ENCODE measurements at regions not wholly inside any gene's neighbourhood (a gene's known extent, or its start where the extent isn't known, plus 50 kb on each side); places are given as distances from the start of the nearest gene placed in this dataset.

DNA sequence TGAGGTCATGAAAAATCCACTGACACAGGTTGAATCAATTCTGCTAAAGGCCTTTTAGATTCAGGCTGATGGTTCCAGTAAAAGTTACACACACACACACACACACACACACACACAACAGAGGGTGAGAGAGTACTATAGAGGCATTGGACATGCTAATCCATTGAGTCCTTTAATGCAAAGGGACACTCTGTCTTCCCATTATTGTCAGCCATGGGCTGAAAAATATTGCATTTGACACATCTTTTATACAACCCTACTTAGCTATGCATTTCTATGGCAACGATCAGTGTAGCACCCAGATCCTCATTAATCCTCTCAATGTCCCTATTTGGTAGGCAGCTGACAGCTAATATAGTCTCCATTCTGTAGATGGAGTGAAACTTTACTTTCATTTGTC, 440.8 kb upstream of the RGPD4 start:
- Histone ChIP-seq H3K4me2 (ENCODE audit: low read length) (no peak overlapping the region), H3K27ac (ENCODE audit: low read length) (no peak overlapping the region), H3K9me3 (ENCODE audit: insufficient read depth, low read length) (no peaks in the 10 kb centered on the region), H3K36me3 (replicated peaks; ENCODE audit: low read depth, low read length) (no peaks in the 10 kb centered on the region), H3K9ac (ENCODE audit: low read length) (no peak overlapping the region), H3K79me2 (ENCODE audit: low read length) (no peaks in the 10 kb centered on the region), H3K4me3 (ENCODE audit: low read length) (no peak overlapping the region), H3K4me1 (ENCODE audit: low read length) (0 out of 2 replicates have a peak, but pooled peaks cover 2% of the 10 kb centered on the region), H4K20me1 (ENCODE audit: insufficient read depth, low read length) (no peaks in the 10 kb centered on the region), H3K27me3 (ENCODE audit: low read depth, low read length) (no peaks in the 10 kb centered on the region), H2AFZ (ENCODE audit: low read depth, low read length) (no peak overlapping the region)
- TF ChIP-seq, protein P1, sequence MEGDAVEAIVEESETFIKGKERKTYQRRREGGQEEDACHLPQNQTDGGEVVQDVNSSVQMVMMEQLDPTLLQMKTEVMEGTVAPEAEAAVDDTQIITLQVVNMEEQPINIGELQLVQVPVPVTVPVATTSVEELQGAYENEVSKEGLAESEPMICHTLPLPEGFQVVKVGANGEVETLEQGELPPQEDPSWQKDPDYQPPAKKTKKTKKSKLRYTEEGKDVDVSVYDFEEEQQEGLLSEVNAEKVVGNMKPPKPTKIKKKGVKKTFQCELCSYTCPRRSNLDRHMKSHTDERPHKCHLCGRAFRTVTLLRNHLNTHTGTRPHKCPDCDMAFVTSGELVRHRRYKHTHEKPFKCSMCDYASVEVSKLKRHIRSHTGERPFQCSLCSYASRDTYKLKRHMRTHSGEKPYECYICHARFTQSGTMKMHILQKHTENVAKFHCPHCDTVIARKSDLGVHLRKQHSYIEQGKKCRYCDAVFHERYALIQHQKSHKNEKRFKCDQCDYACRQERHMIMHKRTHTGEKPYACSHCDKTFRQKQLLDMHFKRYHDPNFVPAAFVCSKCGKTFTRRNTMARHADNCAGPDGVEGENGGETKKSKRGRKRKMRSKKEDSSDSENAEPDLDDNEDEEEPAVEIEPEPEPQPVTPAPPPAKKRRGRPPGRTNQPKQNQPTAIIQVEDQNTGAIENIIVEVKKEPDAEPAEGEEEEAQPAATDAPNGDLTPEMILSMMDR (IDR thresholded peaks at IDR 0.05; ENCODE audit: low read depth, low read length), result no peak

DNA sequence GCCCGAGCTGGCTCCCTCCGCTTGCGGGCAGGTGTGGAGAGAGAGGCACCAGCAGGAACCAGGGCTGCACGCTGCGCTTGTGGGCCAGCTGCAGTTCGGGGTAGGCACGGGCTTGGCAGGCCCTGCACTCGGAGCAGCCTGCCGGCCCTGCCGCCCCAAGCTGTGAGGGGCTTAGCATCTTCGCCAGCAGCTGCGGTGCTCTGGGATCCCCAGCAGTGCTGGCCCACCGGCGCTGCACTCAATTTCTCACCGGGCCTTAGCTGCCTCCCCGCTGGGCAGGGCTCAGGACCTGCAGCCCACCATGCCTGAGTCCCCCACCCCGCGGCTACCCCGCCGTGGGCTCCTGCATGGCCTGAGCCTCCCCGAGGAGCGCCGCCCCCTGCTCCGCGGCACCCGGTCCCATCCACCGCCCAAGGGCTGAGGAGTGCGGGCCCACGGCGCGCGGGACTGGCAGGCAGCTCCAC, 434.4 kb upstream of the RGPD4 start:
- H3K36me3 ChIP-seq (replicated peaks; ENCODE audit: low read depth, low read length), result no peaks in the 10 kb centered on the region
- H3K4me1 ChIP-seq (ENCODE audit: low read length), result 0 out of 2 replicates have a peak, but pooled peaks cover 2% of the 10 kb centered on the region
- TF ChIP-seq, protein P1 (IDR thresholded peaks at IDR 0.05; ENCODE audit: low read depth, low read length), result no peak
- no peak for TF ChIP-seq EZH2phosphoT487 (IDR thresholded peaks at IDR 0.05; ENCODE audit: low read depth)
- no peaks in the 10 kb centered on the region for H3K27me3 ChIP-seq (ENCODE audit: low read depth, low read length)
- no peaks in the 10 kb centered on the region for H3K79me2 ChIP-seq (ENCODE audit: low read length)
- no peak overlapping the region for H3K4me2 ChIP-seq (ENCODE audit: low read length)
- no peak overlapping the region for H3K4me3 ChIP-seq (ENCODE audit: low read length)
- H3K9ac ChIP-seq (ENCODE audit: low read length), result no peak overlapping the region
- H2AFZ ChIP-seq (ENCODE audit: low read depth, low read length), result no peak overlapping the region
- no peaks in the 10 kb centered on the region for H4K20me1 ChIP-seq (ENCODE audit: insufficient read depth, low read length)
- no peak overlapping the region for H3K27ac ChIP-seq (ENCODE audit: low read length)
- H3K9me3 ChIP-seq (ENCODE audit: insufficient read depth, low read length), result no peaks in the 10 kb centered on the region

DNA sequence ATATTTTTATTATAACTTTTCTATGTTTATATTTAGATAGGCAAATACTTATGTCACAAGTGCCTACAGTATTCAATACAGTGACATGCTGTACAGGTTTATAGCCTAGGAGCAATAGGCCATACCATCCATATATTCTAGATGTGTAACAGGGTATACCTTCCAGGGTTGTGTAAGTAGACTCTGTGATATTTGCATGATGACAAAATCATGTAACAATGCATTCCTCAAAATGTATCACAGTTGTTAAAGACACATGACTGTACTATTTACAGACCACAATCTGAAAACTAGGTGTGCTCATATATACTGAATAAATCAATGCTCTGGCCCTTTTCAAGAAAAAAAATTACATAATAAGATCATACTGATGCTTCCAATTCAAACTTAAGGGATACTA, 433.2 kb upstream of the RGPD4 start:
- Histone ChIP-seq H3K9ac (ENCODE audit: low read length) (no peak overlapping the region), H3K79me2 (ENCODE audit: low read length) (no peaks in the 10 kb centered on the region), H2AFZ (ENCODE audit: low read depth, low read length) (no peak overlapping the region), H3K27ac (ENCODE audit: low read length) (no peak overlapping the region), H3K9me3 (ENCODE audit: insufficient read depth, low read length) (no peaks in the 10 kb centered on the region), H3K36me3 (replicated peaks; ENCODE audit: low read depth, low read length) (no peaks in the 10 kb centered on the region), H3K4me1 (ENCODE audit: low read length) (peaks cover 10% of the 10 kb centered on the region), H3K4me3 (ENCODE audit: low read length) (no peak overlapping the region), H3K27me3 (ENCODE audit: low read depth, low read length) (no peaks in the 10 kb centered on the region), H4K20me1 (ENCODE audit: insufficient read depth, low read length) (no peaks in the 10 kb centered on the region), H3K4me2 (ENCODE audit: low read length) (no peak overlapping the region)
- TF ChIP-seq, protein P1 (IDR thresholded peaks at IDR 0.05; ENCODE audit: low read depth, low read length), result no peak
- no peak for TF ChIP-seq EZH2phosphoT487 (IDR thresholded peaks at IDR 0.05; ENCODE audit: low read depth)

DNA sequence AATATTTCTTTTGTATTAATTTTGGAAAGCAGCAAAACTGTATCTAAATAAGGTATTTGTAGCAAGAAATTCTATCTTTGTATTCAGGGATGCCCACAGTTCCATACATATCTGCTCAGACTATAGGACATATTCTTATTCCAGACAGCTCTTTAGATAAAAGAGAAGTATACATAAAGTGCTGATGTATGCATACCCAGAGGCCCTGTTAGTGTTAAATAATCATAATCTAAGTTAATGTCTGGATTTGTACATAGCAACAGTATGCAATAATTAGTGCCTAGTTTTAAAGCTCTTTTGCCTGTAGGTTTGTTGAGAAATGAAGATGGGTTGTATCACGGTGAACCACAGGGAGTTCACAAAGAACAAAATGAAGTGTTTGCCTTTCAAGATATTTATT, 428.0 kb upstream of the RGPD4 start:
- Histone ChIP-seq H4K20me1 (ENCODE audit: insufficient read depth, low read length) (no peaks in the 10 kb centered on the region), H3K4me1 (ENCODE audit: low read length) (peaks cover 12% of the 10 kb centered on the region), H3K9me3 (ENCODE audit: insufficient read depth, low read length) (no peaks in the 10 kb centered on the region), H3K36me3 (replicated peaks; ENCODE audit: low read depth, low read length) (no peaks in the 10 kb centered on the region), H3K27ac (ENCODE audit: low read length) (no peak overlapping the region), H3K4me3 (ENCODE audit: low read length) (no peak overlapping the region), H2AFZ (ENCODE audit: low read depth, low read length) (no peak overlapping the region), H3K9ac (ENCODE audit: low read length) (no peak overlapping the region), H3K79me2 (ENCODE audit: low read length) (no peaks in the 10 kb centered on the region), H3K27me3 (ENCODE audit: low read depth, low read length) (no peaks in the 10 kb centered on the region), H3K4me2 (ENCODE audit: low read length) (no peak overlapping the region)
- TF ChIP-seq EZH2phosphoT487 (IDR thresholded peaks at IDR 0.05; ENCODE audit: low read depth), result no peak
- TF ChIP-seq, protein P1 (IDR thresholded peaks at IDR 0.05; ENCODE audit: low read depth, low read length), result no peak
